Psoas muscle (tissue), 7 donors: ENCODE measurements at regions not wholly inside any gene's neighbourhood (a gene's known extent, or its start where the extent isn't known, plus 50 kb on each side); places are given as distances from the start of the nearest gene placed in this dataset.

ENCODE experiments used
- ATAC-seq, 4 donors: fragments of 200-7000 bp; cut with Tn5 transposase; one replicate each; pipeline ENCODE4 v1.9.1; 2020; ENCODE audit warnings: moderate library complexity in 3 of 4, mild to moderate bottlenecking in 2 of 4
- DNase-seq, 2 donors: peaks; one replicate each; pipeline ENCODE4 v3.0.0-alpha.2; 2020
- H3K27ac ChIP-seq: fragments of 200-600 bp; one replicate; pipeline ENCODE4 v1.8.0; 2022
- H3K27me3 ChIP-seq, 3 donors: fragments of 200-600 bp in 1 of 3; one replicate each; pipeline versions ENCODE4 v1.6.1 to v1.8.0; 2013 to 2022; ENCODE audit warnings: low read length in 2 of 3, mild to moderate bottlenecking in 2 of 3, moderate library complexity in 1 of 3; ENCODE audit not compliant: insufficient read depth in 3 of 3
- H3K36me3 ChIP-seq, 2 donors: fragments of 200-600 bp in 1 of 2; one replicate each; pipeline versions ENCODE4 v1.6.1 to v1.8.0; 2013 to 2022; ENCODE audit warnings: low read depth in 1 of 2, mild to moderate bottlenecking in 1 of 2, moderate library complexity in 1 of 2; ENCODE audit not compliant: insufficient read depth in 1 of 2
- H3K4me1 ChIP-seq: fragments of 200-600 bp; one replicate; pipeline ENCODE4 v1.8.0; 2022
- H3K4me3 ChIP-seq: fragments of 200-600 bp; one replicate; pipeline ENCODE4 v1.8.0; 2022; ENCODE audit warnings: mild to moderate bottlenecking
- H3K9me3 ChIP-seq: fragments of 200-600 bp; one replicate; pipeline ENCODE4 v1.8.0; 2022
- WGBS, 3 donors: extraction: QIAGEN DNeasy Blood & Tissue Kit; methylation state at CpG; one replicate each; pipeline versions ENCODE4 v1.1.6 to v1.1.7; 2013; 5-methylcytosine and 5-hydroxymethylcytosine counted together
- intact Hi-C, 2 donors: fragments of 100-400 bp; cut with DNase I; formaldehyde crosslinking; loops; one replicate each; pipeline versions ENCODE4 v1.11.0 to v1.14.2; 2022
- TF ChIP-seq, protein P1 (sequence below): fragments of 200-600 bp; IDR thresholded peaks from one replicate; pipeline ENCODE4 v1.8.0; 2022; ENCODE audit warnings: antibody characterized with exemption
- donor health status: healthy with polysubstance abuse.
- donor health status: DM: no; HTN: no; CAD: no; lungs with moderate emphysema.
- donor health status: Bipolar disorder and iron deficiency.
- donor health status: healthy.
- donor health status: DM: yes; HTN: yes; CAD: no.
- donor health status: DM: no; HTN: no; CAD: no.
- donor health status: DM: yes; HTN: yes; CAD: no.

DNA sequence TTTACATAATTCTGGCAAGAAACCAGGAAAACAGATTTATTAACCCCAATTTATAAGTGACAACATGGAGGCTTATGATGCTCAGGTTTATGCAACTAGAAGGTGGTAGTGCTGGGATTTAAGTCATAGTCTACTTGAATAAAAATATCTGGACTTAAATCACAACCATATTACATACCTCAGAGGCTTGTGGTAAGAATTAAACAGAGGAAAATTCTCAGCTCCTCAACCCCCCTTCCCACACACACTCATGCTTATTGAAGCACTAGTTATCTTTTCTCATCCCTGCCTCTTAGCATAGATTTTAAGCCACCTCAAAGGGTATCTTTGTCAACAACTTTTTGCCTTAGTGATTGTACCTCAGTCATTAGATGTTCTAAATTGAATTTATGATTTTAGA is 731.0 kb downstream of the PRELID2 start:
- no peak for ATAC-seq

DNA sequence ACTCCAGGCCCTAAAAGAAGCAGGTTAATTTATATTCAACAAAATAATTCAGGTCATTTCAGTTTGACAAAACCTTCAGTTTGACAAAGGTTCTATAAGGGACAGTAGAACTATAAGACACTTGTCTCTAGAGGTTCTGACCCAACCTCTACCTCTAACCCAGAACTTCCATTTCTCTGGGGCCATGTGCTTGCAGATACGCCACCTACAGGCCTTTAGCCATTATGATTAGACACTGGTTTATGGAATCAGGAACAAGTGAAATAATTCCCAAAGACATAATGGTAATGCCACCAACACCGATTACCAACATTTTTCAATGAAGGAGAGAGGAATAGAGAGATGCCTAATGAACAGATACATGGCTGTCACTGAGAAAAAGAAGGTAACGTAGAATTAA is 733.9 kb downstream of the PRELID2 start:
- intact Hi-C loops, result no loop called here
- no peaks in the 10 kb centered on the region for H3K27me3 ChIP-seq
- DNase-seq (no peak), ATAC-seq (no peak)
- TF ChIP-seq, protein P1, sequence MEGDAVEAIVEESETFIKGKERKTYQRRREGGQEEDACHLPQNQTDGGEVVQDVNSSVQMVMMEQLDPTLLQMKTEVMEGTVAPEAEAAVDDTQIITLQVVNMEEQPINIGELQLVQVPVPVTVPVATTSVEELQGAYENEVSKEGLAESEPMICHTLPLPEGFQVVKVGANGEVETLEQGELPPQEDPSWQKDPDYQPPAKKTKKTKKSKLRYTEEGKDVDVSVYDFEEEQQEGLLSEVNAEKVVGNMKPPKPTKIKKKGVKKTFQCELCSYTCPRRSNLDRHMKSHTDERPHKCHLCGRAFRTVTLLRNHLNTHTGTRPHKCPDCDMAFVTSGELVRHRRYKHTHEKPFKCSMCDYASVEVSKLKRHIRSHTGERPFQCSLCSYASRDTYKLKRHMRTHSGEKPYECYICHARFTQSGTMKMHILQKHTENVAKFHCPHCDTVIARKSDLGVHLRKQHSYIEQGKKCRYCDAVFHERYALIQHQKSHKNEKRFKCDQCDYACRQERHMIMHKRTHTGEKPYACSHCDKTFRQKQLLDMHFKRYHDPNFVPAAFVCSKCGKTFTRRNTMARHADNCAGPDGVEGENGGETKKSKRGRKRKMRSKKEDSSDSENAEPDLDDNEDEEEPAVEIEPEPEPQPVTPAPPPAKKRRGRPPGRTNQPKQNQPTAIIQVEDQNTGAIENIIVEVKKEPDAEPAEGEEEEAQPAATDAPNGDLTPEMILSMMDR, result no peak
- H3K4me3 ChIP-seq, result no peak overlapping the region
- 83 to 93% (median 92%) methylated on average over 3 of the region's 3 CpGs for WGBS, 3 donors
- no peak overlapping the region for H3K27ac ChIP-seq
- H3K4me1 ChIP-seq, result no peaks in the 10 kb centered on the region
- no peaks in the 10 kb centered on the region for H3K9me3 ChIP-seq
- H3K36me3 ChIP-seq, result no peaks in the 10 kb centered on the region

More for the DNA sequence above, 731.0 kb downstream of the PRELID2 start:
- DNase-seq, result no peak
- Histone ChIP-seq H3K27ac (no peak overlapping the region), H3K27me3 (no peaks in the 10 kb centered on the region), H3K4me1 (no peaks in the 10 kb centered on the region), H3K9me3 (no peaks in the 10 kb centered on the region), H3K36me3 (no peaks in the 10 kb centered on the region), H3K4me3 (no peak overlapping the region)
- TF ChIP-seq, protein P1, result no peak
- intact Hi-C loops, result no loop called here

DNA sequence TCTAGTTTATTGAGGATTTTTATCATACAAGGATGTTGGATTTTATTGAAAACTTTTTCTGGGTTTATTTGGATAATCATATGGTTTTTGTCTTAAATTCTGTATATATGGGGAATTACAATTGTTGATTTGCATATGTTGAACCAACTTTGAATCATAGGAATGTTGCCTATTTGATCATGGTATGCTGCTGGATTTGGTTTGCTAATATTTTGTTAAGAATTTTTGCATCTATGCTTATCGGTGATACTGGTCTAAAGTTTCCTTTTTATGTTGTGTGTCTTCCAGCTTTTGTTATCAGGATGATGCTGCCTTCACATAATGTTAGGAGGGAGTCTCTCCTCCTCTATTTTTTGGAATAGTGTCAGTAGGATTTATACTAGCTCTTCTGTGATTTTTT is 745.0 kb downstream of the PRELID2 start:
- Histone ChIP-seq H3K36me3 (no peaks in the 10 kb centered on the region), H3K4me1 (no peaks in the 10 kb centered on the region), H3K9me3 (peaks cover 4% of the 10 kb centered on the region), H3K27ac (no peak overlapping the region), H3K27me3 (no peaks in the 10 kb centered on the region), H3K4me3 (no peak overlapping the region)
- 90 to 95% (median 91%) methylated on average over 1 of the region's 1 CpG for WGBS, 3 donors
- ATAC-seq, result no peak
- intact Hi-C loops, result no loop called here
- TF ChIP-seq, protein P1, result no peak
- DNase-seq, result no peak

DNA sequence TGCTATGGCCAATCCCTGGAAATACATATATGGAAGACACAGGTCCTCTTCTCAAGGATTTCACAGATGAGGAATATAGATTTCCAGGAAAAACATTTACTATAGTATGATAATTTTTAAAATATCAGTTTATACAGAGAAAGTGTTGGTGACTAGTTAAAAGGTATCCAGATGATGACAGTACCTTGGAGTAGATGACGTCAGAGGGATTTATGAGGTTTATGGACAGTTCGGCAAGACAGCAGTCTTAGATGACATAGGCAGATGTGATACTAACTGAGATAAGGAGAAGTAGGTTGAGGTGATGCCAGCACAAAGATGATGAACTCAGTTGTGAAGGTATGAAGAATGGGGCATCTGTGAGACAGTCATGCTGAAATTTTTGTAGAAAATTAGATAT is 750.3 kb downstream of the PRELID2 start:
- Histone ChIP-seq H3K27me3 (no peaks in the 10 kb centered on the region), H3K27ac (no peak overlapping the region), H3K9me3 (no peaks in the 10 kb centered on the region), H3K4me3 (no peak overlapping the region), H3K36me3 (no peaks in the 10 kb centered on the region), H3K4me1 (no peaks in the 10 kb centered on the region)
- DNase-seq, result no peak
- TF ChIP-seq, protein P1, result no peak
- 83 to 89% (median 89%) methylated on average over 2 of the region's 2 CpGs for WGBS, 3 donors
- no peak for ATAC-seq
- intact Hi-C loops, result no loop called here

DNA sequence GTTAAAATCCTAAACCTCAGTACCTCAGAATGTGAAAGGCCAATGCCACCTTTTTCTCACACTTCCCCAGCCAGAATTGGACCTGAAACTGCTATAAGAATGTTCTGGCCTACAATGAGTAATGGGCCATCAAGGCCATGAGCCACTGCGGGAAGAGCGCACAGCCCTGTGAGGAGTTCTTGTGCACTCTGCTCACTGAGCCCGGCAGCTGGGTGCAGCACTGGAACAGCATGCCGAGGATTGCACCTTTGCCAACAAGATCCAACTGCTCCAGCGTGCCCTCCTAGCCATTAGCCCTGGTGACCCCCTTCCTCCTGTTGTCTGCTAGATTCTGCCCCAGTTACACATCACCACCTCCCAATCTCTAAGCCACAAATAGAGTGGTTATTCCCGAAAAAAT is 758.1 kb downstream of the PRELID2 start:
- Histone ChIP-seq H3K27me3 (no peaks in the 10 kb centered on the region), H3K36me3 (no peaks in the 10 kb centered on the region), H3K4me3 (no peak overlapping the region), H3K4me1 (no peaks in the 10 kb centered on the region), H3K27ac (no peak overlapping the region), H3K9me3 (no peaks in the 10 kb centered on the region)
- 82 to 87% (median 87%) methylated on average over 6 of the region's 6 CpGs for WGBS, 3 donors
- intact Hi-C loops, result no loop called here
- TF ChIP-seq, protein P1, result no peak
- no peak for ATAC-seq
- no peak for DNase-seq
